Stomach (tissue), 8 donors: ENCODE measurements at regions not wholly inside any gene's neighbourhood (a gene's known extent, or its start where the extent isn't known, plus 50 kb on each side); places are given as distances from the start of the nearest gene placed in this dataset.
"Not testable (repeated sequence)": the region's sequence is repeated elsewhere in the genome, so short reads cannot be mapped to it uniquely, and the experiment has no call there.

ENCODE experiments used
- DNase-seq, 2 donors: peaks; one replicate each; pipeline versions ENCODE4 v3.0.0 to v3.0.0-alpha.2; 2013 to 2019
- H3K27ac ChIP-seq, 5 donors: fragments of 200-600 bp in 4 of 5; sonication (generic) in 4 of 5; one replicate each; pipeline ENCODE4 v1.5.1; 2013 to 2019; ENCODE audit warnings: mild to moderate bottlenecking in 1 of 5, moderate library complexity in 1 of 5
- H3K27me3 ChIP-seq, 3 donors: fragments of 200-600 bp; sonication (generic); one replicate each; pipeline ENCODE4 v1.5.1; 2017 to 2019; ENCODE audit warnings: mixed run types in 1 of 3
- H3K36me3 ChIP-seq, 4 donors: fragments of 200-600 bp; sonication (generic); 1 replicate in 3 of 4; 2 replicates in 1 of 4; pipeline ENCODE4 v1.5.1; 2016 to 2019
- H3K4me1 ChIP-seq, 4 donors: fragments of 200-600 bp; sonication (generic); one replicate each; pipeline ENCODE4 v1.5.1; 2016 to 2019
- H3K4me3 ChIP-seq, 4 donors: fragments of 200-600 bp; sonication (generic) in 3 of 4; one replicate each; pipeline ENCODE4 v1.5.1; 2016 to 2019; ENCODE audit warnings: mild to moderate bottlenecking in 1 of 4
- H3K9me3 ChIP-seq, 4 donors: fragments of 200-600 bp; sonication (generic); one replicate each; pipeline ENCODE4 v1.5.1; 2016 to 2019
- CTCF ChIP-seq, 7 experiments: fragments of 450-650 bp in 4 of 7; fragments of 200-600 bp in 3 of 7; sonication (generic) in 3 of 7; IDR thresholded peaks; one replicate each; pipeline ENCODE4 v1.5.1; 2016 to 2019; ENCODE audit warnings: antibody characterized with exemption in 7 of 7, control low read depth in 2 of 7, mild to moderate bottlenecking in 1 of 7
- EP300 ChIP-seq: sonication (generic); formaldehyde crosslinking; IDR thresholded peaks from one replicate; pipeline ENCODE4 v1.6.1; 2017; ENCODE audit warnings: antibody characterized with exemption
- POLR2A ChIP-seq, 4 donors: fragments of 450-650 bp; IDR thresholded peaks; one replicate each; pipeline ENCODE4 v1.6.1; 2016; ENCODE audit warnings: antibody characterized with exemption in 4 of 4, control low read depth in 2 of 4, mild to moderate bottlenecking in 1 of 4, moderate library complexity in 1 of 4
- POLR2AphosphoS5 ChIP-seq, 3 donors: sonication (generic); formaldehyde crosslinking; IDR thresholded peaks; one replicate each; pipeline ENCODE4 v1.6.1; 2016; ENCODE audit warnings: antibody characterized with exemption in 3 of 3
- WGBS, 5 donors: extraction: QIAGEN DNeasy Blood & Tissue Kit in 3 of 5; methylation state at CpG; one replicate each; pipeline versions ENCODE4 v1.1.5 to v1.1.7; 2013 to 2018; 5-methylcytosine and 5-hydroxymethylcytosine counted together
- intact Hi-C: fragments of 100-400 bp; cut with DNase I; formaldehyde crosslinking; loops from one replicate; pipeline ENCODE4 v1.15.1; 2023; ENCODE audit warnings: low total_unique reads
- donor health status: healthy with polysubstance abuse.
- donor health status: Bipolar disorder and iron deficiency.
- donor health status: healthy.

GRCh38 chr9:117826837-117827236, 122.6 kb downstream of the TLR4 start:
- no peak overlapping the region for H3K4me3 ChIP-seq
- H3K9me3 ChIP-seq = no peaks in the 10 kb centered on the region
- 70 to 83% (median 75%) methylated on average over 3 of the region's 3 CpGs for WGBS, 5 donors
- DNase-seq = no peak
- no peak for TF ChIP-seq CTCF (IDR thresholded peaks at IDR 0.05)
- no peak for TF ChIP-seq POLR2AphosphoS5 (IDR thresholded peaks at IDR 0.05)
- TF ChIP-seq POLR2A (IDR thresholded peaks at IDR 0.05) = no peak
- no peak for TF ChIP-seq EP300
- intact Hi-C loops = no loop called here
- H3K36me3 ChIP-seq = no peaks in the 10 kb centered on the region
- H3K27me3 ChIP-seq = no peaks in the 10 kb centered on the region
- H3K4me1 ChIP-seq = no peaks in the 10 kb centered on the region
- H3K27ac ChIP-seq = no peak overlapping the region

- Histone ChIP-seq H3K27me3 (no peaks in the 10 kb centered on the region), H3K9me3 (no peaks in the 10 kb centered on the region), H3K27ac (no peak overlapping the region), H3K4me3 (no peak overlapping the region), H3K36me3 (no peaks in the 10 kb centered on the region), H3K4me1 (no peaks in the 10 kb centered on the region)
- TF ChIP-seq POLR2AphosphoS5 (IDR thresholded peaks at IDR 0.05) = no peak
- TF ChIP-seq POLR2A (IDR thresholded peaks at IDR 0.05) = no peak
- TF ChIP-seq EP300 = no peak
- intact Hi-C loops = no loop called here
- no peak for DNase-seq
- 75 to 85% (median 82%) methylated on average over 7 of the region's 7 CpGs for WGBS, 5 donors
Measured at GRCh38 chr9:117827456-117827855, 123.3 kb downstream of the TLR4 start.

- Histone ChIP-seq H3K27me3 (no peaks in the 10 kb centered on the region), H3K36me3 (no peaks in the 10 kb centered on the region), H3K9me3 (no peaks in the 10 kb centered on the region), H3K4me1 (no peaks in the 10 kb centered on the region), H3K4me3 (no peak overlapping the region), H3K27ac (no peak overlapping the region)
- intact Hi-C loops = no loop called here
- no peak for TF ChIP-seq CTCF (IDR thresholded peaks at IDR 0.05)
- TF ChIP-seq EP300 = no peak
- no peak for TF ChIP-seq POLR2A (IDR thresholded peaks at IDR 0.05)
- TF ChIP-seq POLR2AphosphoS5 (IDR thresholded peaks at IDR 0.05) = no peak
- no peak for DNase-seq
Measured at GRCh38 chr9:117828466-117828865, 124.3 kb downstream of the TLR4 start.

- no peak for TF ChIP-seq EP300
- TF ChIP-seq CTCF (IDR thresholded peaks at IDR 0.05) = no peak
- no peak for TF ChIP-seq POLR2AphosphoS5 (IDR thresholded peaks at IDR 0.05)
- TF ChIP-seq POLR2A (IDR thresholded peaks at IDR 0.05) = no peak
Measured at GRCh38 chr9:117835798-117836197, 131.6 kb downstream of the TLR4 start.

GRCh38 chr9:117839862-117840261, 135.7 kb downstream of the TLR4 start:
- H3K36me3 ChIP-seq = no peaks in the 10 kb centered on the region
- intact Hi-C loops = no loop called here
- H3K27ac ChIP-seq = no peak overlapping the region
- DNase-seq = no peak
- H3K4me3 ChIP-seq = no peak overlapping the region
- no peaks in the 10 kb centered on the region for H3K4me1 ChIP-seq
- H3K27me3 ChIP-seq = no peaks in the 10 kb centered on the region
- no peaks in the 10 kb centered on the region for H3K9me3 ChIP-seq
- no peak for TF ChIP-seq POLR2A (IDR thresholded peaks at IDR 0.05)
- WGBS, 5 donors = 72 to 80% (median 78%) methylated on average over 2 of the region's 2 CpGs

More at GRCh38 chr9:117835798-117836197, 131.6 kb downstream of the TLR4 start:
- Histone ChIP-seq H3K36me3 (no peaks in the 10 kb centered on the region), H3K4me3 (no peak overlapping the region), H3K9me3 (no peaks in the 10 kb centered on the region), H3K27ac (no peak overlapping the region), H3K27me3 (no peaks in the 10 kb centered on the region), H3K4me1 (no peaks in the 10 kb centered on the region)
- intact Hi-C loops = no loop called here
- 70 to 81% (median 78%) methylated on average over 1 of the region's 1 CpG for WGBS, 5 donors
- no peak for DNase-seq

- H3K27me3 ChIP-seq, H3K9me3 ChIP-seq, intact Hi-C loops, H3K27ac ChIP-seq, H3K4me3 ChIP-seq, H3K36me3 ChIP-seq, H3K4me1 ChIP-seq, DNase-seq: not testable (repeated sequence)
- WGBS, 5 donors = 82 to 93% (median 88%) methylated on average over 18 to 38 of the region's 38 CpGs
Measured at GRCh38 chr9:117851836-117852461, 147.7 kb downstream of the TLR4 start.
